GM18868 (cell line): ENCODE measurements at regions not wholly inside any gene's neighbourhood (a gene's known extent, or its start where the extent isn't known, plus 50 kb on each side); places are given as distances from the start of the nearest gene placed in this dataset.

ENCODE experiments used
- ATAC-seq: cut with Tn5 transposase; IDR thresholded peaks from one replicate; pipeline ENCODE4 v1.9.1; 2021; ENCODE audit warnings: mild to moderate bottlenecking, moderate library complexity; ENCODE audit not compliant: unreplicated experiment

- no peak for ATAC-seq
Observed at GRCh38 chr20:60659240-60659639, 592.8 kb upstream of the CDH4 start.

- no peak for ATAC-seq
Observed at GRCh38 chr20:60662307-60662706, 589.8 kb upstream of the CDH4 start.

GRCh38 chr20:60664106-60664505 lies 588.0 kb upstream of the CDH4 start:
- ATAC-seq: no peak

- ATAC-seq: no peak
Observed at GRCh38 chr20:60667641-60668040, 584.4 kb upstream of the CDH4 start.

GRCh38 chr20:60669211-60669610 lies 582.9 kb upstream of the CDH4 start:
- ATAC-seq: no peak

- no peak for ATAC-seq
Observed at GRCh38 chr20:60676011-60676410, 576.0 kb upstream of the CDH4 start.

GRCh38 chr20:60677819-60678218 lies 574.2 kb upstream of the CDH4 start:
- no peak for ATAC-seq

GRCh38 chr20:60680554-60680953 lies 571.5 kb upstream of the CDH4 start:
- no peak for ATAC-seq

- no peak for ATAC-seq
Observed at GRCh38 chr20:60687213-60687612, 564.8 kb upstream of the CDH4 start.

- ATAC-seq: no peak
Observed at GRCh38 chr20:60690771-60691170, 561.3 kb upstream of the CDH4 start.

- no peak for ATAC-seq
Observed at GRCh38 chr20:60691966-60692615, 560.0 kb upstream of the CDH4 start.

GRCh38 chr20:60693496-60694133 lies 558.4 kb upstream of the CDH4 start:
- ATAC-seq: no peak

- no peak for ATAC-seq
Observed at GRCh38 chr20:60694763-60695162, 557.3 kb upstream of the CDH4 start.

GRCh38 chr20:60695226-60696000 lies 556.6 kb upstream of the CDH4 start:
- ATAC-seq: no peak

- ATAC-seq: no peak
Observed at GRCh38 chr20:60697252-60697651, 554.8 kb upstream of the CDH4 start.

- no peak for ATAC-seq
Observed at GRCh38 chr20:60700728-60701127, 551.3 kb upstream of the CDH4 start.

- ATAC-seq: no peak
Observed at GRCh38 chr20:60704147-60704546, 547.9 kb upstream of the CDH4 start.

GRCh38 chr20:60713396-60713795 lies 538.7 kb upstream of the CDH4 start:
- ATAC-seq: no peak

- no peak for ATAC-seq
Observed at GRCh38 chr20:60715172-60715571, 536.9 kb upstream of the CDH4 start.

- ATAC-seq: no peak
Observed at GRCh38 chr20:60718743-60719480, 533.1 kb upstream of the CDH4 start.

- no peak for ATAC-seq
Observed at GRCh38 chr20:60725311-60725906, 526.7 kb upstream of the CDH4 start.
